Activated gamma-delta T cell treated with anti-CD3 and anti-CD28 coated beads, Interleukin-2, amount 50 U/mL, for 16 hours (primary cell): ENCODE measurements at regions not wholly inside any gene's neighbourhood (a gene's known extent, or its start where the extent isn't known, plus 50 kb on each side); places are given as distances from the start of the nearest gene placed in this dataset.

Experiments used
- DNase-seq: peaks from one replicate; pipeline ENCODE4 v3.0.0-alpha.2; 2020; ENCODE audit warnings: low read depth

GRCh38 chr10:128373071-128373749 is 247.0 kb upstream of the MKI67 start:
- no peak for DNase-seq

GRCh38 chr10:128373831-128374230 is 247.6 kb upstream of the MKI67 start:
- no peak for DNase-seq

GRCh38 chr10:128375171-128375570 is 248.9 kb upstream of the MKI67 start:
- no peak for DNase-seq

GRCh38 chr10:128377364-128377987 is 251.3 kb upstream of the MKI67 start:
- no peak for DNase-seq

GRCh38 chr10:128377988-128378387 is 251.8 kb upstream of the MKI67 start:
- no peak for DNase-seq

- no peak for DNase-seq
These were observed 254.7 kb upstream of the MKI67 start for GRCh38 chr10:128380946-128381345.

GRCh38 chr10:128382225-128382624 is 256.0 kb upstream of the MKI67 start:
- no peak for DNase-seq

- no peak for DNase-seq
These were observed 258.6 kb upstream of the MKI67 start for GRCh38 chr10:128384831-128385230.

GRCh38 chr10:128386231-128386630 is 260.0 kb upstream of the MKI67 start:
- no peak for DNase-seq

- no peak for DNase-seq
These were observed 260.8 kb upstream of the MKI67 start for GRCh38 chr10:128386816-128387604.

- DNase-seq = no peak
These were observed 264.4 kb upstream of the MKI67 start for GRCh38 chr10:128390596-128390995.

- no peak for DNase-seq
These were observed 267.3 kb upstream of the MKI67 start for GRCh38 chr10:128393546-128393945.

GRCh38 chr10:128398118-128398517 is 271.9 kb upstream of the MKI67 start:
- no peak for DNase-seq

- DNase-seq = no peak
These were observed 272.8 kb upstream of the MKI67 start for GRCh38 chr10:128398999-128399398.

- no peak for DNase-seq
These were observed 274.3 kb upstream of the MKI67 start for GRCh38 chr10:128400564-128400963.

GRCh38 chr10:128405450-128405849 is 279.2 kb upstream of the MKI67 start:
- no peak for DNase-seq

GRCh38 chr10:128411643-128412042 is 285.4 kb upstream of the MKI67 start:
- DNase-seq = no peak

GRCh38 chr10:128414568-128414967 is 288.3 kb upstream of the MKI67 start:
- no peak for DNase-seq

GRCh38 chr10:128416231-128416630 is 290.0 kb upstream of the MKI67 start:
- DNase-seq = no peak

GRCh38 chr10:128417826-128418225 is 291.6 kb upstream of the MKI67 start:
- DNase-seq = no peak

- DNase-seq = no peak
These were observed 292.6 kb upstream of the MKI67 start for GRCh38 chr10:128418819-128419218.

- no peak for DNase-seq
These were observed 293.3 kb upstream of the MKI67 start for GRCh38 chr10:128419466-128420019.

GRCh38 chr10:128420623-128421022 is 294.4 kb upstream of the MKI67 start:
- DNase-seq = no peak
